Upper lobe of left lung (tissue), 4 donors: ENCODE measurements at regions not wholly inside any gene's neighbourhood (a gene's known extent, or its start where the extent isn't known, plus 50 kb on each side); places are given as distances from the start of the nearest gene placed in this dataset.

Experiments
- CTCF ChIP-seq, 6 experiments: fragments of 450-650 bp in 4 of 6; fragments of 200-600 bp in 2 of 6; sonication (generic) in 2 of 6; IDR thresholded peaks; one replicate each; pipeline ENCODE4 v1.5.1; 2016 to 2019; ENCODE audit warnings: antibody characterized with exemption in 6 of 6
- EP300 ChIP-seq, 4 donors: sonication (generic); formaldehyde crosslinking; IDR thresholded peaks; one replicate each; pipeline ENCODE4 v1.5.1; 2017; ENCODE audit warnings: antibody characterized with exemption in 4 of 4, control low read depth in 2 of 4
- POLR2A ChIP-seq, 4 donors: fragments of 450-650 bp; IDR thresholded peaks; one replicate each; pipeline ENCODE4 v1.5.1; 2016 to 2017; ENCODE audit warnings: antibody characterized with exemption in 4 of 4, mild to moderate bottlenecking in 2 of 4
- POLR2AphosphoS5 ChIP-seq, 2 donors: sonication (generic); formaldehyde crosslinking; IDR thresholded peaks; one replicate each; pipeline ENCODE4 v1.5.1; 2017; ENCODE audit warnings: antibody characterized with exemption in 2 of 2

- TF ChIP-seq POLR2A (IDR thresholded peaks at IDR 0.05) (no peak), CTCF (IDR thresholded peaks at IDR 0.05) (no peak), EP300 (IDR thresholded peaks at IDR 0.05) (no peak), POLR2AphosphoS5 (IDR thresholded peaks at IDR 0.05) (no peak)
Measured at GRCh38 chr5:175120412-175120811, 323.6 kb downstream of the DRD1 start.
